GM13977 (cell line): ENCODE measurements at regions not wholly inside any gene's neighbourhood (a gene's known extent, or its start where the extent isn't known, plus 50 kb on each side); places are given as distances from the start of the nearest gene placed in this dataset.

ENCODE experiments used
- DNase-seq: peaks from one replicate; pipeline ENCODE4 v3.0.0; 2012; ENCODE audit warnings: low spot score
- CTCF ChIP-seq: IDR thresholded peaks from 2 replicates; pipeline ENCODE4 v1.5.1; 2012; ENCODE audit warnings: mild to moderate bottlenecking, control low read depth; ENCODE audit not compliant: insufficient read depth; ENCODE audit errors: extremely low read depth, missing control alignments
- in situ Hi-C: fragments of 300-500 bp; cut with MboI; formaldehyde crosslinking; loops from one replicate; pipeline ENCODE4 v1.12.0; 2022; ENCODE audit warnings: low sequenced_read_pairs, low pct_unique_long_range_greater_than_20kb, mixed read lengths, inconsistent platforms; ENCODE audit not compliant: unreplicated experiment

- no peak for DNase-seq
- in situ Hi-C loops: no loop called here
- no peak for TF ChIP-seq CTCF
Observed at GRCh38 chr13:76730220-76730619, 156.0 kb downstream of the KCTD12 start.

GRCh38 chr13:76729691-76730090, 156.5 kb downstream of the KCTD12 start:
- DNase-seq: no peak
- TF ChIP-seq CTCF: no peak
- in situ Hi-C loops: no loop called here

- no peak for TF ChIP-seq CTCF
- DNase-seq: no peak
- in situ Hi-C loops: no loop called here
Observed at GRCh38 chr13:76725896-76726295, 160.3 kb downstream of the KCTD12 start.

GRCh38 chr13:76725211-76725610, 161.0 kb downstream of the KCTD12 start:
- no peak for DNase-seq
- TF ChIP-seq CTCF: no peak
- in situ Hi-C loops: no loop called here

GRCh38 chr13:76724421-76724820, 161.8 kb downstream of the KCTD12 start:
- DNase-seq: no peak
- TF ChIP-seq CTCF: no peak
- in situ Hi-C loops: no loop called here

GRCh38 chr13:76723551-76724232, 162.5 kb downstream of the KCTD12 start:
- DNase-seq: no peak
- TF ChIP-seq CTCF: no peak
- in situ Hi-C loops: no loop called here
